ENCODE measurements at regions not wholly inside any gene's neighbourhood (a gene's known extent, or its start where the extent isn't known, plus 50 kb on each side); places are given as distances from the start of the nearest gene placed in this dataset.

DNA sequence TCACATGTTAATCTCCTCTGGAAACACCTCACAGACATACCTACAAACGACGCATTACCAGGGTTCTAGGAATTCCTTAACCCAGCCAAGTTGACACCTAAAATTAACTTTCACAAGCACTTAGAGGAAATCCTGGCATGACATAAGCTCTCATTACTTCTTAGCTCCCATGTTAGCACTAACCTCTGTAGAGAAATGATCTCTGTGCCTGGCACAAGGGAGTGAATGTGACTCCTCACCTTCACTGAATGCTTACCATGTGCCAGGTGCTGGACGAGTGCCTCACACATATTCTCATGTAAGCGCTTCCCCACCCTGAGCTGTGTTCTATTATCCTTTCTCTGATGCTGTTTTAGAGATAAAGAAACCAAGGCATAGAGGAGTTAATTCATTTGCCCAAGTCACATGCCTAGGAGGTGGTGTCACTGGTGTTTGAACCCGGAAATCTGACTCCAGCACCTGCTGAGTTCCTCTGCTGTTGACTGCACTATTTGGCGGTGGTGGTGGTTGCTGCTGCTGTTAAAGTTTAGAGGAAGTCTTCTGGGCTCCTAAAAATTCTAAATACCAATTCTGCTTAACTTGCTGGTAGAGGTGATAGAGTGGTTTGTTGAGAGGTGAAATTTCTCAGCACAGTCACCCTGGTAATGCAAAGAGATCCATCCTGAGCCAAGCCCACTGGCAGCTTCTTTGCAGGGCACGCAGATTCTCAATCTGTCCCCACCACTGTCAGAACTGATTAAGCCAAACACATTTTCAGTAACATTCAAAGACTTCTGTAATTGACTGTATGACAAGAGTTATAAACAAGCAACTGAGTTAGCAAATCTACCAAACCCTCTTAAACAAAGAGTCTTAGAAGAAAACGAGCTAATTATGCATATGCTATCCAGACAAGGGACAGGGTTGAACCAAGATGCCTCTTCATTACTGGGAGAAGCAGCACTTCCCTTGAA is 200.3 kb downstream of the CMPK2 start:
- no peaks in the 10 kb centered on the region for H3K36me3 Mint-ChIP-seq (ENCODE audit: low read depth)
- no peaks in the 10 kb centered on the region for H3K9me3 Mint-ChIP-seq
- H3K27ac Mint-ChIP-seq, result no peak overlapping the region
- H3K4me1 Mint-ChIP-seq (ENCODE audit: low read depth), result no peaks in the 10 kb centered on the region
- no peak overlapping the region for H3K4me3 Mint-ChIP-seq
- H3K27me3 Mint-ChIP-seq (ENCODE audit: low read depth), result no peaks in the 10 kb centered on the region

DNA sequence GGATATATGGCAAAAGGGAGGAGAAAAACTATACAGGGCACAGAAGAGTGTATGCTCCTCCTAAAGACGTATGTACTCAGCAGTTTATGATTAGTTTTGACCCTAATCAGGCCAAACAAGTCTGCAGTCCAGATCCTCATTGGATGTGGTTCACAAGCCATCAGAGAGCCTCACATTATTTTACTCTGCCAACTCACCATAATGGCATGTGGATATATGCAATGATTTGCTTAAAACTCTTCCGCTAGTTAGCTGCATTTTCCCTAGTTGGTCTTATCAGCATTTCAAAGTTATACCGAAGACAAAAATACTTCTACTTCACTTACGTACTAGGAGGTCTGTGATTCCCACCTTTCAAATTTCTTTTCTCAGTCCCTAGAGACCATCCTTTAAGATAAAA is 198.4 kb downstream of the CMPK2 start:
- Mint-ChIP-seq H3K27ac (no peak overlapping the region), H3K4me1 (ENCODE audit: low read depth) (no peaks in the 10 kb centered on the region), H3K27me3 (ENCODE audit: low read depth) (no peaks in the 10 kb centered on the region), H3K4me3 (no peak overlapping the region), H3K36me3 (ENCODE audit: low read depth) (no peaks in the 10 kb centered on the region), H3K9me3 (no peaks in the 10 kb centered on the region)

DNA sequence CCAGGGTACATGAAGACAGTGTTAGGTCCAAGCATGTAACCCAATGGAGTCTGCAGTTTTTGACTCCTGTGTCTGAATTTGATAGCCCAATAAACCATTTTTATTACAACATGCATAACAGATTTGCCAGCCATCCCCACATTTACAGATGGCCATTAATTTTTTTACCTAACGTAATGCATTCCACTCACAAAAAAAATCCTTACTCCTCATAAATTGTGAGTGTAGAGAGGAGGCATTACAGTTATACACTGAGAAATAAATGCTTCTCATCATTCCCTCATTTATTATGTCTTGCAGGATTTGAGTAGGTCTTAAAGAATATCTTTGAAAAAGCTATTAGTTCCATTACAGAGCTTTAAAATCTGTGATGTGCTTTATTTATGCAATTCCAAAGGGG is 193.8 kb downstream of the CMPK2 start:
- H3K9me3 Mint-ChIP-seq, result no peaks in the 10 kb centered on the region
- no peaks in the 10 kb centered on the region for H3K4me1 Mint-ChIP-seq (ENCODE audit: low read depth)
- H3K36me3 Mint-ChIP-seq (ENCODE audit: low read depth), result no peaks in the 10 kb centered on the region
- no peak overlapping the region for H3K27ac Mint-ChIP-seq
- H3K4me3 Mint-ChIP-seq, result no peak overlapping the region
- no peaks in the 10 kb centered on the region for H3K27me3 Mint-ChIP-seq (ENCODE audit: low read depth)

DNA sequence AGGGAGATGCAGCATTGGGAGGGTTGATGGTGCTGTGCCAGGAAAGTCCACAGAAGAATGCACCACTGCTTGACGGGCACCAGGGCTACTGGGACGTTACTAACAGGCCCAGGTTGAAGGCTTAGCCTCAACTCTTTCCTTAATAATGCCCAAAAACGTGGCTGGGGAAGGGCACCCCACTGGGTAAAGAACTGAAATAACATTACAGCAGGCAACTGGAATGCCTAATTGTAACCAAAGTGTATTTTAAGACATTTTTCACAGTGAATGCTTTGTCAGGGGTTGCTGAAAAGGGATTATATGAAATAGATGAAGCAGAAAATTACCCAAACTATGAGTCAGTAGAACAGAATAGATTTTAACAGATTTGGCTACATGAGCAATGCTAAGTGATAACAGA is 191.3 kb downstream of the CMPK2 start:
- Mint-ChIP-seq H3K9me3 (no peaks in the 10 kb centered on the region), H3K27ac (no peak overlapping the region), H3K36me3 (ENCODE audit: low read depth) (no peaks in the 10 kb centered on the region), H3K4me1 (ENCODE audit: low read depth) (no peaks in the 10 kb centered on the region), H3K4me3 (no peak overlapping the region), H3K27me3 (ENCODE audit: low read depth) (no peaks in the 10 kb centered on the region)

DNA sequence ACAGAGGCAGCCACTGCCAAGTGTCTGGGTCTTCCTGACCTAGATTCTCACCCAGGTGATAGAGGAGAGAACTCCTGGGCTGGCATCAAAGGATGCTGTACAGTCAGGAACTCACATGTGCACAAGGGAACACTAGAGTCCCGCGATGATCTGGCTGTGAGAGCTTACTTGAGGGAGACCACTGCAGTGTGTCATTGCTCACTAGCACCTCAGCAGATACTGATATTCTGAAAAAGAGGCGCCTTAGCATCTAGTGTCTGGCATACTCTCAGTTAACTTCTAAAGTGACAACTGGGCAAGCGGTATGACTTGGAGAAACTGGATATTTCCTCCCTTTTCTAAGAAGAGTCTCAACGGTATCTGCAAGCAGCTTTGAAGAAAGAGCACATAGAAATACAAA is 189.9 kb downstream of the CMPK2 start:
- H3K27me3 Mint-ChIP-seq (ENCODE audit: low read depth), result no peaks in the 10 kb centered on the region
- no peak overlapping the region for H3K27ac Mint-ChIP-seq
- H3K4me1 Mint-ChIP-seq (ENCODE audit: low read depth), result no peaks in the 10 kb centered on the region
- no peaks in the 10 kb centered on the region for H3K36me3 Mint-ChIP-seq (ENCODE audit: low read depth)
- H3K9me3 Mint-ChIP-seq, result no peaks in the 10 kb centered on the region
- no peak overlapping the region for H3K4me3 Mint-ChIP-seq

DNA sequence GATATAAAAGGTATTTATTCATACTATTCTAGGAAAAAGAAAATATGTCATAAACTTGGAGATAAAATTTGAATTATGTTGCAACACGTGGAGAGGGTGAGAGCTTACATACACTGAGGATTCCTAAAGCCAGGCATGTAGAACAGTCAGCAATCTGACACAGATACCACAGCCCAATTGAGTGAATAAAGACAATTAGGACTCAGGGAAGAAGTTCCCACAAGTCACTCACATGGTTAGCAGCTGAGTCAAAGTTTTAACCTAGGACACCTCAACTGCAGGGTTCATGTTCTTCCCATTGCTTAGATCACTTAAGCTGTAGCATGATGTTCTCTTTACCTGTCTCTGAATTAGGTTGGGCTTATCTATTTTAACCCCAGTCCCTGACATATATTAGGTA is 189.5 kb downstream of the CMPK2 start:
- no peak overlapping the region for H3K4me3 Mint-ChIP-seq
- no peak overlapping the region for H3K27ac Mint-ChIP-seq
- no peaks in the 10 kb centered on the region for H3K27me3 Mint-ChIP-seq (ENCODE audit: low read depth)
- no peaks in the 10 kb centered on the region for H3K36me3 Mint-ChIP-seq (ENCODE audit: low read depth)
- H3K4me1 Mint-ChIP-seq (ENCODE audit: low read depth), result no peaks in the 10 kb centered on the region
- H3K9me3 Mint-ChIP-seq, result no peaks in the 10 kb centered on the region

DNA sequence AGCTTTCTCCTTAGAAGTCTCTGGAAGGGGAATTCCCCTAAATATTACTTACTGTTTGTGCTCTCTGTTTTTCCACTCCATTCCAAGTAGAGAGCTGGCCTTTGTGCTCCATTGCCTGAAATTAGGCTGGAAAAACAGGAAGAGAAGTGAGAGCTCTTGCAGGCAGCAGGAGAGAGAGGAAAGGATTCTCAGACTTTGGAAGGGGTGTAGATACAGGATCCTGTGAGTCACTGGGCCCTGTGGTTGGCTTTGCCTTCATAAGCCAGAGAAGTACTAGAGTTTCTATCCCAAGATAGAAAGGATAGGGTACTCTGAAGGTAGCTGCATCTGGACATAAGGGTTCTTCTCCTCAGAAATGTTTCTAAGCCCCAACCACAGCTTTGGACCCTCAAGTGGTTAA is 188.9 kb downstream of the CMPK2 start:
- Mint-ChIP-seq H3K36me3 (ENCODE audit: low read depth) (no peaks in the 10 kb centered on the region), H3K4me3 (no peak overlapping the region), H3K4me1 (ENCODE audit: low read depth) (no peaks in the 10 kb centered on the region), H3K9me3 (no peaks in the 10 kb centered on the region), H3K27ac (no peak overlapping the region), H3K27me3 (ENCODE audit: low read depth) (no peaks in the 10 kb centered on the region)

DNA sequence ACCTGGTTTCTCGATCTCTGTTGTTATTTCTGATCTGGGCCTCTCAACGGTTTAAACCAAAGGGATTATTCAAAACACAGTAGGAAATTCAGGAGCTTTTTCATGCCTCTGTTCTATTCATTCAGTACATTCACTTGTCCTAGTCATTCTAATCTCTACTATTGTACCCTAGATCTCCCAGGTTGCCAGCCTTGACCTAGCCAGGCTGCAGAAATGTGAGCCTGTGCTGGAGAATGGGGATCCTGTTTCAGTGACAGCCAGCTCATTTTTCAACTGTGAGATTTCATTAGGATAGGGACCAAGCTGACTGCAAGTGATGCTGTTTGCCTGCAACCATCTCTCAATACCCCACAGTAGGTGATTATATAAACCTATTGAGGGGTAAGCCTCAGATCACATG is 186.2 kb downstream of the CMPK2 start:
- Mint-ChIP-seq H3K27ac (no peak overlapping the region), H3K4me3 (no peak overlapping the region), H3K4me1 (ENCODE audit: low read depth) (no peaks in the 10 kb centered on the region), H3K27me3 (ENCODE audit: low read depth) (no peaks in the 10 kb centered on the region), H3K9me3 (no peaks in the 10 kb centered on the region), H3K36me3 (ENCODE audit: low read depth) (no peaks in the 10 kb centered on the region)

DNA sequence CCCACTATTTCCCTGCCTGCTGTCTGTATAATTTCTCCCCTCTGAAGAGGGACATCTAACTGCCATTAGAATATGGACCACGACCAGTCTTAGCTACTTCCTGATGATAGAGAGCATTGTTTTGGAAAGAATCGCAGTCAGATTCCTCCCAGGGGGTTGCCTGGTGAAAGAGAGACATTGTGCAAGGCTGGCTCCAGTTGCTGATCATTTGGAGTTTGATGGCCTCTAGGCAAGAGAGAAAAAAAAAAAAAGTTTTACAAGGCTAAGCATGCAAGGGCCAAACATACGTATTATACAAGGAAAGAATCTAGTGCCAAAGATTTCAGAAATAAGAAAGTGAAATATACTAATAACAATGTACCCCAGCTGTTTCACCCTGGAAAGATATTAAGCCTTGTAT is 182.2 kb downstream of the CMPK2 start:
- no peaks in the 10 kb centered on the region for H3K27me3 Mint-ChIP-seq (ENCODE audit: low read depth)
- no peak overlapping the region for H3K27ac Mint-ChIP-seq
- no peaks in the 10 kb centered on the region for H3K36me3 Mint-ChIP-seq (ENCODE audit: low read depth)
- no peaks in the 10 kb centered on the region for H3K4me1 Mint-ChIP-seq (ENCODE audit: low read depth)
- no peak overlapping the region for H3K4me3 Mint-ChIP-seq
- H3K9me3 Mint-ChIP-seq, result no peaks in the 10 kb centered on the region

DNA sequence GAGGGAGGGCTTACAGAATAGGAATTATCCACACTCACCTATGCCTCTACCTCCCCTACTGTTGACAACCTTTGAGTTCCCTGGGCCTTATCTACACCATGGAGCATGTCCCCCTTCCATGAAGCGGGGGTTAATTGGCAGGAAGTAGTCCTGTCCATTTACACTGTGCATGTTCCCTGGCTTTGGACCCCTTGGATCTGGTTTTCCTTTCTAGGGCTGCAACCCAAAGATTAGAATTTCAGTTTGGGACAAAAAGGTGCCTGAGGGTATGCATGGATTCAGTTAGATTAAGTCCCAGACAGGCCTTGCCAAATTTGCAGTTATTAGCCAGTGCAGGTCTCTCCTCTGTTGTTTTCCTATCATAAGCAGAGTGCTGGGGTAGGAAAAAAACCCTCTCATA is 180.3 kb downstream of the CMPK2 start:
- no peak overlapping the region for H3K4me3 Mint-ChIP-seq
- H3K36me3 Mint-ChIP-seq (ENCODE audit: low read depth), result no peaks in the 10 kb centered on the region
- no peak overlapping the region for H3K27ac Mint-ChIP-seq
- H3K4me1 Mint-ChIP-seq (ENCODE audit: low read depth), result no peaks in the 10 kb centered on the region
- no peaks in the 10 kb centered on the region for H3K9me3 Mint-ChIP-seq
- H3K27me3 Mint-ChIP-seq (ENCODE audit: low read depth), result no peaks in the 10 kb centered on the region

DNA sequence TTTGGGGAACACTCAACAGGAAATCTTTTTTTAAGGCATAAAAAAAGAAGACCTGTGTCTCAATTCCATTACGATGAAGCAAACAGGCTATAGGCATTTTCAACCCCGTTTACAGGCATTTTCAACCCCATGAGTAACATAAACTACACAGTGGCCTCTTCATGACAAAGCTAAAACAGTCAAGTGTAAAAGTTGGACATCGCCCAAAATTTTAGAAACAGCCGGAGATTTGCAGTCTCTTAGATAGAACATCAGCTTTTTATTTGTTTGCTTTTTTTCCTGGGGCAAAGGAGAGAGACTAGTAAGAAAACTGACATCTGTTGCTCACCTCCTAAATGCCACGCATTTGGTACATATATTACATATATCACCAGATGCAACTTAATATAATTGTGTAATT is 173.7 kb downstream of the CMPK2 start:
- no peaks in the 10 kb centered on the region for H3K36me3 Mint-ChIP-seq (ENCODE audit: low read depth)
- H3K9me3 Mint-ChIP-seq, result no peaks in the 10 kb centered on the region
- H3K27ac Mint-ChIP-seq, result no peak overlapping the region
- no peak overlapping the region for H3K4me3 Mint-ChIP-seq
- no peaks in the 10 kb centered on the region for H3K4me1 Mint-ChIP-seq (ENCODE audit: low read depth)
- no peaks in the 10 kb centered on the region for H3K27me3 Mint-ChIP-seq (ENCODE audit: low read depth)

DNA sequence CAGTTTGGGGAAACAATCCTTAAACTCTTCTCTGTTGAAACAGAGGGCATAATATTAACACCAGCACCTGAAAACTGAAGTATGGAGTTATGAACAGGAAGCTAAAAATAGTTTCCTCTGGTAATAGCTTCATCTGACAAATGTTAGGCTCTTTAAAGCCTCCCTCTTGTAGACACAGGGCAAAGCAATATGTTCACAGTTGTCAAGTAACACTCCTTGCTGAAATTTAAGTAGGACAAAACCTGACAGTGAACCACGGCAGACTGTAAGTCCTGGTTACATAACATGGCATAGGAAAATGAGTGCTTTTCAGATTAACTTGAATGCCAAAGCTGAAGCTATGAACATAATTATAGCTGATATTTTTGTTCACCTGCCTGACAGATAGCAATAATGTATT is 172.9 kb downstream of the CMPK2 start:
- Mint-ChIP-seq H3K27ac (no peak overlapping the region), H3K4me1 (ENCODE audit: low read depth) (no peaks in the 10 kb centered on the region), H3K36me3 (ENCODE audit: low read depth) (no peaks in the 10 kb centered on the region), H3K4me3 (no peak overlapping the region), H3K9me3 (no peaks in the 10 kb centered on the region), H3K27me3 (ENCODE audit: low read depth) (no peaks in the 10 kb centered on the region)

DNA sequence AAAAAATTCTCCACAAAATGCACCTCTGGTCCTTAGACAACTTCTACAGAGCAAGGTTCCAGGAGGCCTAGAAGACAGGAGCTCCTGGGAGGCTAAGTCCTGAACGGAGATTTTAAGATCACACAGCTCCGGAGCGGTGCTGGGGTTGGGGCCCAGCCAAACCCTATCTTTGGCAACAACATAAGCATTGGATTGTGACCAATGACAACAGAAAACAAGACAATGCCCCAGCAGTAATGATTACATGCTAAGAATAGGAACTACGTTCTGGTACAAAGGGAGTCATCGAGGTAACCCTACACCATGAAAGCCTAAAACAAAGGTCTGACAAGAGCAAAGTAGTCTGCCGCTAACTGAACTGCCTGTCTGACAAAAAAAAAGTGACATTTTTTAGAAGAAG is 171.2 kb downstream of the CMPK2 start:
- Mint-ChIP-seq H3K9me3 (no peaks in the 10 kb centered on the region), H3K4me3 (no peak overlapping the region), H3K27me3 (ENCODE audit: low read depth) (no peaks in the 10 kb centered on the region), H3K36me3 (ENCODE audit: low read depth) (no peaks in the 10 kb centered on the region), H3K27ac (no peak overlapping the region), H3K4me1 (ENCODE audit: low read depth) (no peaks in the 10 kb centered on the region)

DNA sequence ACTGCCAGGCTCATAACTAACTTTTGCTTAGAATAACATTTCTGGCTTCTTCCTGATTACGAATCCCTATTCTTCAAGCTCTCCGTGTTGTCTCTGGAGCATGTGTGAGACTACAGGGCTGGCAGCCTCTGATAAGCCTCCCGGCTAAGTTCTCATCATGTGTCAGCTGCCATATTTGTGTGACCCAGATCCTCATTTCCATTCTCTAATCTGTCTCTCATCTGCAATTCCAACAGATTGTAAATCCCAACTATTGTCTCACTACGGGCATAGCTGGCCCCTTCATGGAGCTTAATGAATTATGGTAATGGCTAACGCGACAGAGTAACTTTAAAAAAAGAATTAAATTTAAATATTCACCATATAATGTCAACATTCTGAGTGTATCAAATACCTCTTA is 165.4 kb downstream of the CMPK2 start:
- no peak overlapping the region for H3K27ac Mint-ChIP-seq
- H3K4me1 Mint-ChIP-seq (ENCODE audit: low read depth), result no peaks in the 10 kb centered on the region
- H3K4me3 Mint-ChIP-seq, result no peak overlapping the region
- H3K27me3 Mint-ChIP-seq (ENCODE audit: low read depth), result no peaks in the 10 kb centered on the region
- peaks cover 17% of the 10 kb centered on the region for H3K9me3 Mint-ChIP-seq
- no peaks in the 10 kb centered on the region for H3K36me3 Mint-ChIP-seq (ENCODE audit: low read depth)

DNA sequence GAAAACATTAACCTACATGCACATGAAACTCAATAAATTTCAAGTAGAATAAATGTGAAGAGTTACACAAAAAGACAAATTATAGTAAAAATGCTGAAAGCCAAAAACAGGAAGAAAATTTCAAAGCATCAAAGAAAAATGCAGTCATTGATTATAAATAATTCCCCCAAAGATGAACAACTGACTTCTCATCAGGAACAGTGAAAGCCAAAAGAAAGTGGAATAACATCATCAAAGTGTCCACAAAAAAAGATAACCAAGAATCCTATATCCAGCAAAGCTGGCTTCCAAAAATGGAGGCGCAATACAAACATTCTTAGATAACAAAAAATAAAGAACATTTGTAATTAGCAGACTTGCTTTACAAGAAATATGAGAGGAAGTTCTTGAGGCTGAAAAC is 161.6 kb downstream of the CMPK2 start:
- H3K4me3 Mint-ChIP-seq, result no peak overlapping the region
- no peak overlapping the region for H3K27ac Mint-ChIP-seq
- peaks cover 17% of the 10 kb centered on the region for H3K9me3 Mint-ChIP-seq
- no peaks in the 10 kb centered on the region for H3K36me3 Mint-ChIP-seq (ENCODE audit: low read depth)
- H3K4me1 Mint-ChIP-seq (ENCODE audit: low read depth), result no peaks in the 10 kb centered on the region
- no peaks in the 10 kb centered on the region for H3K27me3 Mint-ChIP-seq (ENCODE audit: low read depth)

DNA sequence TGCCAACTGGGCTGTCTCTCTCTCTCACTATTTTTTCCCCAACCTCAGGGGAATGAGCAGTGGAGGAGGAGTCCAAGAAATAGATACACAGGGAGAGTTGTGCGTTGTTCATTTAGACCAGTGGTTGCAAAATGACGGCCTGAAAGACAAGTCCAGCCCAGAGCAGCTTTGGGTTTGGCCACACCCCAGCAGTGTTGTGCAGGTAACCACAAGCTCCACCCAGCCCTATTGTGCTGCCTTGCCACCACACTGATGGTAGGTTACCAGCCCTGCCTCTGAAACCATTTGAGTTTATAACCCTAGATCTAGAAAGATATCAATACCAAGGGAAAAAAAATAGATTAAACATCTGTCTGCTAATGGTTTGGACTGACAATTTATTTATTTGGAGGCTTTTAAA is 144.3 kb downstream of the CMPK2 start:
- Mint-ChIP-seq H3K4me1 (ENCODE audit: low read depth) (no peaks in the 10 kb centered on the region), H3K36me3 (ENCODE audit: low read depth) (no peaks in the 10 kb centered on the region), H3K4me3 (no peak overlapping the region), H3K9me3 (no peaks in the 10 kb centered on the region), H3K27me3 (ENCODE audit: low read depth) (no peaks in the 10 kb centered on the region), H3K27ac (no peak overlapping the region)
